DMS53 treated with DMSO at 0.1 percent for 48 hours (cell line): ENCODE measurements at regions not wholly inside any gene's neighbourhood (a gene's known extent, or its start where the extent isn't known, plus 50 kb on each side); places are given as distances from the start of the nearest gene placed in this dataset.

ENCODE experiments used
- DNase-seq: peaks from one replicate; lab custom pipeline; 2025; ENCODE audit not compliant: unreplicated experiment; lab: John Stamatoyannopoulos, UW

- no peak for DNase-seq
Measured at GRCh38 chr13:63005625-63006024, 1590.0 kb upstream of the PCDH20 start.

- no peak for DNase-seq
Measured at GRCh38 chr13:62997696-62998095, 1582.0 kb upstream of the PCDH20 start.

- DNase-seq = no peak
Measured at GRCh38 chr13:62997038-62997599, 1581.5 kb upstream of the PCDH20 start.

GRCh38 chr13:62973804-62974203 is 1558.2 kb upstream of the PCDH20 start:
- DNase-seq = no peak

GRCh38 chr13:62964522-62964921 is 1548.9 kb upstream of the PCDH20 start:
- DNase-seq = no peak

GRCh38 chr13:62960723-62961122 is 1545.1 kb upstream of the PCDH20 start:
- no peak for DNase-seq

- no peak for DNase-seq
Measured at GRCh38 chr13:62933809-62934208, 1518.2 kb upstream of the PCDH20 start.

- DNase-seq = no peak
Measured at GRCh38 chr13:62932256-62932883, 1516.7 kb upstream of the PCDH20 start.

- no peak for DNase-seq
Measured at GRCh38 chr13:62931853-62932252, 1516.2 kb upstream of the PCDH20 start.

GRCh38 chr13:62924395-62924794 is 1508.7 kb upstream of the PCDH20 start:
- DNase-seq = no peak

GRCh38 chr13:62920159-62920558 is 1504.5 kb upstream of the PCDH20 start:
- no peak for DNase-seq

- no peak for DNase-seq
Measured at GRCh38 chr13:62919491-62919890, 1503.8 kb upstream of the PCDH20 start.

GRCh38 chr13:62910541-62911060 is 1495.0 kb upstream of the PCDH20 start:
- no peak for DNase-seq

GRCh38 chr13:62908321-62908720 is 1492.7 kb upstream of the PCDH20 start:
- no peak for DNase-seq

- no peak for DNase-seq
Measured at GRCh38 chr13:62906896-62907295, 1491.2 kb upstream of the PCDH20 start.

GRCh38 chr13:62906469-62906868 is 1490.8 kb upstream of the PCDH20 start:
- no peak for DNase-seq

- DNase-seq = no peak
Measured at GRCh38 chr13:62887046-62887445, 1471.4 kb upstream of the PCDH20 start.

- DNase-seq = no peak
Measured at GRCh38 chr13:62879071-62879470, 1463.4 kb upstream of the PCDH20 start.

GRCh38 chr13:62875118-62875640 is 1459.5 kb upstream of the PCDH20 start:
- no peak for DNase-seq

GRCh38 chr13:62850331-62850730 is 1434.7 kb upstream of the PCDH20 start:
- no peak for DNase-seq

- no peak for DNase-seq
Measured at GRCh38 chr13:62847520-62847919, 1431.9 kb upstream of the PCDH20 start.

- no peak for DNase-seq
Measured at GRCh38 chr13:62846302-62846701, 1430.7 kb upstream of the PCDH20 start.

GRCh38 chr13:62839338-62839737 is 1423.7 kb upstream of the PCDH20 start:
- DNase-seq = no peak
